ENCODE measurements at regions not wholly inside any gene's neighbourhood (a gene's known extent, or its start where the extent isn't known, plus 50 kb on each side); places are given as distances from the start of the nearest gene placed in this dataset.

GRCh38 chr6:169949511-169950097 is 198.2 kb downstream of the ERMARD start:
- no peak for TF ChIP-seq CTCF (IDR thresholded peaks at IDR 0.05; ENCODE audit: poor library complexity)
- TF ChIP-seq EZH2phosphoT487 (IDR thresholded peaks at IDR 0.05; ENCODE audit: low read depth, severe bottlenecking, unreplicated experiment), result no peak
